Stimulated activated naive CD4-positive, alpha-beta T cell (primary cell): ENCODE measurements at regions not wholly inside any gene's neighbourhood (a gene's known extent, or its start where the extent isn't known, plus 50 kb on each side); places are given as distances from the start of the nearest gene placed in this dataset.

ENCODE experiments used
- DNase-seq, 6 experiments: peaks; one replicate each; lab custom pipeline; 2025; lab: John Stamatoyannopoulos, UW

GRCh38 chr1:187236199-187236598 lies 407.4 kb downstream of the PLA2G4A start:
- DNase-seq, result no peak

DNA sequence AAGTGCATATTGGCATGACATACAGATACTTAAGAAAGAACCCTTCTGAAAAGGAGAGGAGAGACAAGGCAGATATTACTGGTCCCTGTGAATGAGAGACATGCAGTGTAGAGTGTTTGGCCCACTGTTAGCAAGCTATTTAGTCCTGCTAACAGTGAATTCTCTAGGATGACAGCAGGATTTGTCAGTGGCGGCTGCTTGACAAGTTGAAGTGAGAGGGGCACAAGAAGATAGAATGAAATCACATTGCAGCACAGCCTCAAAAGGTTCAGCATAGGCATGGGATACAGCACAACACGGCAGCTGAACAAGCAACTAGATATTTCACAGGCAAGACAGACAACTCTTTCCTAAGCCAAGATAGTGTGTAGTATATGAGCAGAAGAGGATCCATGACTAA lies 407.9 kb downstream of the PLA2G4A start:
- DNase-seq, result no peak

DNA sequence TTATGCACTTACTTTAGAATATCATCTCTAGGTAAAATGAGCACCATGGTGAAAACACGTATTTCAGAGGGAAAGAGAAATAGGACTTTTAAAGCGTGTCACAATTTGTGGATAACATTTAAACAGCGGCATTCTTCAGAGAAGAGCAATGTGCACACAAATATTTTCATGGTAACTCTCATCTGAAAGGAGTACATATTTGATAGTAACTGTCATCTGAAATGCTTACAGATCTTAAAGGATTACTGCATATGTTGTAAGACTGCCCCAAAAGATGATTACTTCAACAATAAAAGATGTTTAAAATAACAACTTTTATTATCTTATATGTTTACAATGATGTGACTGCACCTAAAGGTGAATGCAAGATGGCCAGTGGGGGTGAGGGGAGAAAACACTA lies 408.8 kb downstream of the PLA2G4A start:
- DNase-seq, result no peak

DNA sequence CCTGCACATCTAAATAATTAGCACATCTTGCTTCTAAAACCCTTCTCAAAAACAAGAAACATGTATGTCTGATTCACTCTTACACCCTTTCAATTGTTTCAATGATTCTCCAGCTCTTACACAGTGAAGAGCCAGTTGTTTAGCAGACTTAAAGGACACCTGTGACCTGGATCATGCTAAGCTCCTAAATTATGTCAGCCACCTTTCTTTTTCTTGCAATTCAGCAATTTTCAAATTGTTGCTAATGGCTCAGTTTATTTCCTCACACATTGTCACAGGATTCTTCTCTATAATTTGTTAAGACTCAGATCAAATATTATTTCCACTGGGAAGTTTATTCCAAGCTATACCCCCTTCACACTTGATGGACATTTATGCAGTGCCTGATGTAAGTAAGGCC lies 413.2 kb downstream of the PLA2G4A start:
- no peak for DNase-seq

- DNase-seq, result no peak
Observed at GRCh38 chr1:187244623-187245022, 415.9 kb downstream of the PLA2G4A start.

DNA sequence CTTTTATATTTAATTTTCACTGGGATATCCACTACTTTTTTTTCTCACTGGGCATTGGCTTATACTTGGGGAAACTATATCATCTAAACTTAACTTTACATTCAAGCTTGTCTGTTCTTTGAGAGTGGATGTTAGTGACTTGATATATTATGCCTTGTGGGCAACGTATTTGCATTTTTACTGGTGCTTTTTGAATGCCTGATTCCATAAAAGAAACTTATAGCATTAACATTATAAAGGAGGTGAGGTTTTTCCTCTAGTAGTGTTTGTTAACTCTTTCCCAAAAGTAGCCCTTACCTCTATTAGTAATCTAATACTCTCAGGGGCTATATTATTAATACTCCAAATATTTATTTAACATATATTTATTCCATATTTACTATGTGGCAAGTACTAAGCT lies 416.5 kb downstream of the PLA2G4A start:
- no peak for DNase-seq

- no peak for DNase-seq
Observed at GRCh38 chr1:187249196-187249595, 420.4 kb downstream of the PLA2G4A start.

DNA sequence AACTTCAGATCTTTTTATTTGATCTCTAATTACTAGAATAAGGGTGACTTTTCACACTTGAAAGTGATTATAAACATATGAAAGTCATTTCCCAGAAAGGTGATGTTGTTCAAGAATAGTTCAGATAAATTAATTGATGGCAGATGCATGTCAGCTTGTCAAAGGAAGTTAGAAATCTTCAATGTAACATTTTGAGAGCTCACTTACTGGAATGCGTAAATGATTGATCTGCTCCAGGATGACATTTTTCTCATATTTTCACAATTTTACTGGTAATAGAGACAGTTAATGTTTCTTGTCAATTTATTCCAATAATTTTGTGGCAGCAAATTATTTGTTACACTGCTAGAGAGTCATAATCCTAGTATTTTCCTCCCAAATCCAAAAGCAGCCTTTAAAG lies 424.2 kb downstream of the PLA2G4A start:
- no peak for DNase-seq

DNA sequence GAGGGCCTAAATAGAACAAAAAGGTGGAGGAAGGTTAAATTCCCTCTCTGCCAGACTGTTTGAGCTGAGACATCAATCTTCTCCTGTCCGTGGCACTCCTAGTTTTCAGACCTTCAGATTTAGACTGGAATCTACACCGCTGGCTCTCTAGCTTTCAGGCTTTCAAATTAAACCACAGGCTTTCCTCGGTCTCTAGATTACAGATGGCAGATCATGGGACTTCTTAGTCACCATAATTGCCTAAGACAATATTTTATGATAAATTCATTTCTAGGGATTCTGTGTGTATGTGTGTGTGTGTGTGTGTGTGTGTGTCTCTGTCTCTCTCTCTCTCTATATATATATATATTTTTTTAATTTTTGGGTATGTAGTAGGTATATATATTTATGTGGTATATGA lies 428.7 kb downstream of the PLA2G4A start:
- DNase-seq, result no peak

DNA sequence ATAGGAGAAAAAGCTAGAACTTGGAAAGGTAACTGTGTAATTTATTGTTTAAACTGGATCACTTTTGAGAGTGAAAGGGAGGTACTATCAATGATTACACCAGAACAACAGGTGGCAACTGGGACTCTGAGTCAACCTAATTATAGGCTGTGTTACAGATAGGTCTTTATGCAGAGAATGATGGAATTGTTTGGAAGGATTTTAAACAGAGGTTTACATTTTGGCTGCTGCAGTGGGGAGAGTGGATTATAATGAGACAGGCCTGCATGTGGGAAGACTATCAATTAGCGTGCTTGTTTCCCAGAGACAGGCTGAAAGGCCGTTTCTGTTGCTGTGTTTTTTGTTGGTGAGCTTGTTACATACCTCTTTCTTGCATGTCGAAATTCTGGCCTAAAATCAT lies 432.9 kb downstream of the PLA2G4A start:
- no peak for DNase-seq

DNA sequence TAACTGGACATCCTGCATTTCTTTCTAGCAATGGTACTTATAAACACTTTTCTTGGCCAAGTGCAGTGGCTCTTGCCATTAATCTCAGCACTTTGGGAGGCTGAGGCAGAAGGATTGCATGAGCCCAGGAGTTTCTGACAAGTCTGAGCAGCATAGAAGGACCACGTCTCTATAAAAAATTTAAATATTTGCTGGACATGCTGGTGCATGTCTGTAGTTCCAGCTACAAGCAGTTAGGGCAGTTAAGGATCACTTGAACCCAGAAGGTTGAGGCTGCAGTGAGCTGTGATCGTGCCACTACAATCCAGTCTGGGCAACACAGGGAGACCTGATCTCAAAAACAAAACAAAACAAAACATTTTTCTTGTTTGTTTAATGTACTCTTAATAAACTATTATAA lies 434.0 kb downstream of the PLA2G4A start:
- DNase-seq, result no peak

GRCh38 chr1:187264995-187265602 lies 436.4 kb downstream of the PLA2G4A start:
- no peak for DNase-seq

DNA sequence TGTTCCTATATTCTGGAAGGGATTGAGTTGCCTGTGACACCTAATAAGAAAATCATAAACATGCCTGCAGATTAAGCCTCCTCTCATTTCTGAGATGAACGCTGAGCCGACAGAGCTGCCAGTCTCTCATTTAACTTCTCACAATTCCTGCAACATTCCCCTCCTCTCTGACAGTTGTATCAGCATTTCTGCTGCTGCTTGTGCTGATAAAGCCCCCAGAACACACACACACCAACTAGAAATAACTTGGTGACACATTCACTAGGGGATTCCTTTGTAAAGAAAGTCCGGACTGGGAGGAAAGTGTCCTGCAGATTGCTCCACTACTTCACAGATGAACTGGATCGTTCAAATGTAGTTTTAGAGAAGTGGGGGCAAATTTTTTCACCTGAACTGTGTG lies 437.3 kb downstream of the PLA2G4A start:
- DNase-seq, result no peak

GRCh38 chr1:187267827-187268226 lies 439.1 kb downstream of the PLA2G4A start:
- no peak for DNase-seq

GRCh38 chr1:187270256-187270655 lies 441.5 kb downstream of the PLA2G4A start:
- no peak for DNase-seq

DNA sequence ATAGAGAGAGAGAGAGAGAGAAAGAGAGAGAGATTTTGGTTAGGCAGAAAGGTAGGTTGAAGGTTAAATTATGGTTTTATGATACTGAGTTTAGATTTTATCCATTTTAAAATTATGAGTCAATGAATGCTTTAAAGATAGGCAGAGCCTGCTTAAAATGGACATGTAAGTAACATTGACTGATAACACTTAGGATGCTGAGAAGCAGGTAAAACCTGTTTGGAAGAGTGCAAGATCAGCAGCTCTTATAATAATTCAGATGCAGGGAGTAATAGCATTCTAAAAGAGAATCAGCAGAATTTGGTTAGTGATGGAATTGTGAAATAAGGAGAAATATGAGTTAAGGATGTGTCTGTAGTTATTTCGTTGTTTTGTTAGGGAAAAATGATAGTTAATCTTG lies 446.6 kb downstream of the PLA2G4A start:
- no peak for DNase-seq

GRCh38 chr1:187275985-187276575 lies 447.3 kb downstream of the PLA2G4A start:
- no peak for DNase-seq

- DNase-seq, result no peak
Observed at GRCh38 chr1:187276677-187277076, 447.9 kb downstream of the PLA2G4A start.

- DNase-seq, result no peak
Observed at GRCh38 chr1:187280031-187280430, 451.3 kb downstream of the PLA2G4A start.

DNA sequence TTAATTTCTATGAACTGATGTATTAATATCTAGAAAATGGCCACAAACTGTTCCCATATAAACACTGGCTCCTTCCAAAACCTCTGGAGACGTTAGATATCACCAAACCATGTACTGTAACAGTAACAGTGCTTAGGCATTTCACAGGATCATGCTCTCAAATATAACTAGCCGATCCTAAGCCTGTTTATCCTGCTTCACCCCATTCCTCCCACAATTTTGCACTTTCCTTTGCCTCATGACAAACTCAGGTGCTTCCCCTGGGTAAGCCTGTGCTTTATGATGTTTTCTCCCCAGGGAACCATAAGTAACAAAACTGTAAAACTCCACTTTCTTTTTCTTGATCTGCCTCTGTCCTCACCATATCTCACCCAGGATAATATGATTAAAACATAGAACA lies 452.3 kb downstream of the PLA2G4A start:
- DNase-seq, result no peak

DNA sequence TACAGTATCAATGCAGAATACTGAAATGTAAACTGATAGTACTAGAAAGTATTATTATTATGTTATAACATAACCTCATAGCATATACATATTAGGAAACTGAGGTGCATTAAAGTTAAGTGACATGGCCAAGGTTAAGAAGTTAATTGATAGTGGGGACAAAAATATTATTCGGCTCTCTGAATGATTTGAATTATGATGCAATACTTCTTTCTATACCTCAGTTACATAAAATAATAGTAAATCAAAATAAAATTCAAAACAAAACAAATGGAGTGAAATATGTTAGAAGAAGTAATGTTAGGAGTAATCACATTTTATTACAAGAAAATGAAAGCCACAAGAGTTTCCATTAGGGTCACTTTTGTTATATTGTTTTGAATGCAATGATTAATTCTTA lies 455.2 kb downstream of the PLA2G4A start:
- DNase-seq, result no peak

DNA sequence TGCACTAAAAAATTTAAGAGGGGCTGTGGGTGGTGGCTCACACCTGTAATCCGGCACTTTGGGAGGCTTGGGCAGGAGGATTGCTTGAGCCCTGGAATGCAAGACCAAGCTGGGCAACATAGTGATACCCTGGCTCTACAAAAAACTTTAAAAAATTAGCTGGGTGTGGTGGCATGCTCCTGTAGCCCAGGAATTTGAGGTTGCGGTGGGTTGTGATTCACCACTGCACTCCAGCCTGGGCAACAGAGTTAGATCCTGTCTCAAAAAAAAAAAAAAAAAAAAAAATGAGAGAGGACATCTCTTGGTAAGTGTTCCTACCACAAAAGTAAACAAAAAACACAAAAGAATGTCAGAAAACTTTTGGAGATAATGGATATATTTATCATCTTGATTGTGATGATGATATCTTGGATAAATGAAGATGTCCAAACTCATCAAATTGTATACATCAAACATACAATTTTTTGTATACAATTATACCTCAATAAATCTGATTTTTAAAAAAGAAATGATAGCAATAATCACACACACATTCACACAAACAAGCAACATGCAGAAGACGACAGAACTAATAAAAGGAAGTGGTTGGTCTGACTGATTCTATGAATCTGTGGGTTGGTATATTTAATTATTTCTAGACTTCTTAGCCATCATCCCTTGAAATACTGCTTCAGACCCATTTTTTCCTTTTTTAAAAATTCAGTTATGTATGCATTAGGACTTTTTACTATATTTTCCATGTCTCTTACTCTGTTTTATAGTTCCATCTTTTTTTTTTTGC lies 465.9 kb downstream of the PLA2G4A start:
- no peak for DNase-seq

DNA sequence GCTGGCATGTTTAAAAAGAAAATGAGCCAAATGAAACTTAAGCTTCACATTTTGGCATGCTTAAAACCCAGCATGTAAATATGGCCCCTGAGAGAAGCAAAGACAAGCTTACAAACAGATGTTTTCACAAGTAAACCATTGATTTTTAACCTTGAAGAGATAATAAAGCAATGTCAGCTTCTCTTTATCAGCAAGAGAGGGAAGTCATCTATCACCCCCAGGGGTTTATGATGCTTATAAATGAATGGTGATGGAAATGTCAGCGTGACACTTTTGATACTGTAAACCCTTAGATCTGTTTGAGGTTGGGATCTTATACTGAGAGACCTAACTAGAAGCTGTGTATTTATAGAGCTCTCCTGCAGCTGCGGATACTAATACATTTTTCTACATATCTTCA lies 471.3 kb downstream of the PLA2G4A start:
- no peak for DNase-seq
